WERI-Rb-1 (cell line): ENCODE measurements at regions not wholly inside any gene's neighbourhood (a gene's known extent, or its start where the extent isn't known, plus 50 kb on each side); places are given as distances from the start of the nearest gene placed in this dataset.
"Not testable (repeated sequence)": the region's sequence is repeated elsewhere in the genome, so short reads cannot be mapped to it uniquely, and the experiment has no call there.

Source experiments
- DNase-seq: peaks from one replicate; pipeline ENCODE4 v3.0.0-alpha.2; 2020
- H3K27ac ChIP-seq: fragments of 250-450 bp; sonication (Bioruptor Pico); 2 replicates; pipeline ENCODE4 v1.5.1; 2020; ENCODE audit warnings: mild to moderate bottlenecking, moderate library complexity
- H3K27me3 ChIP-seq: fragments of 250-450 bp; sonication (Bioruptor Pico); 2 replicates; pipeline ENCODE4 v1.5.1; 2021; ENCODE audit warnings: mild to moderate bottlenecking, low read depth, moderate library complexity; ENCODE audit not compliant: insufficient read depth, severe bottlenecking
- H3K36me3 ChIP-seq: fragments of 250-450 bp; sonication (Bioruptor Pico); 2 replicates; pipeline ENCODE4 v1.5.1; 2020; ENCODE audit warnings: mild to moderate bottlenecking, moderate library complexity
- H3K4me3 ChIP-seq: 2 replicates; pipeline ENCODE4 v1.5.1; 2011; ENCODE audit warnings: low read depth, mild to moderate bottlenecking, control low read depth, low read length
- H3K9me3 ChIP-seq: fragments of 250-450 bp; sonication (Bioruptor Pico); 2 replicates; pipeline ENCODE4 v1.5.1; 2021; ENCODE audit warnings: mild to moderate bottlenecking, moderate library complexity; ENCODE audit not compliant: severe bottlenecking

DNA sequence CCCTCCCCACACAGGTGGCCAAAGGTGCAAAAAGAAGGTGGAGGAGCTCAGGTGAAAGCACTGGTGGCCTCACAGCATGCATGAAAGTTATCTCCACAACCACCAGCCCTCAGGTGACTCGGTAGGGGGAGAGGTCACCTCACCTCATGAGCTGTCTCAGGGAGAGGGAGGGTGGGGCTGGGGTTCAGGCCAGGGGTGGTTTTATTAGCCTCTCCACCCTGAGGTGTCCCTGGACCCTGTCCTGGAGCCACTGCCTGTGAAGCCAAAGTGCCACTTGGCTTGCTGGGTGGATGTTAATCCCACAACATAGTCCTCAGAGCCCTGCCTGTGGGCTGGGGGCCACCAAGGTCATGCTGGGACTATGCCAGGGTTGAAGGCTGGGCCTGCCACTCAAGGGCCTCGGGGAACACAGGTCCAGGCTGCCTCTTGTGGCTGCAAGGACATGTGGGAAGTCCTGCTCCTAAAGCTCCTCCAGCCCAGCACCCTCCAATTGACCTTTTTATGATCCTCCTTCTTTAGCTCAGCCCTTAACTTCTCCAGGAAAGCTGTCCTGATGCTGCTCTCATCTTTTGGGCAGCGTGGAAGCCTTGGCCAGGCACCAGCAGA lies 83.8 kb downstream of the MALL start:
- H3K27ac ChIP-seq, DNase-seq, H3K27me3 ChIP-seq, H3K36me3 ChIP-seq, H3K4me3 ChIP-seq, H3K9me3 ChIP-seq: not testable (repeated sequence)
